ENCODE measurements at regions not wholly inside any gene's neighbourhood (a gene's known extent, or its start where the extent isn't known, plus 50 kb on each side); places are given as distances from the start of the nearest gene placed in this dataset.

DNA sequence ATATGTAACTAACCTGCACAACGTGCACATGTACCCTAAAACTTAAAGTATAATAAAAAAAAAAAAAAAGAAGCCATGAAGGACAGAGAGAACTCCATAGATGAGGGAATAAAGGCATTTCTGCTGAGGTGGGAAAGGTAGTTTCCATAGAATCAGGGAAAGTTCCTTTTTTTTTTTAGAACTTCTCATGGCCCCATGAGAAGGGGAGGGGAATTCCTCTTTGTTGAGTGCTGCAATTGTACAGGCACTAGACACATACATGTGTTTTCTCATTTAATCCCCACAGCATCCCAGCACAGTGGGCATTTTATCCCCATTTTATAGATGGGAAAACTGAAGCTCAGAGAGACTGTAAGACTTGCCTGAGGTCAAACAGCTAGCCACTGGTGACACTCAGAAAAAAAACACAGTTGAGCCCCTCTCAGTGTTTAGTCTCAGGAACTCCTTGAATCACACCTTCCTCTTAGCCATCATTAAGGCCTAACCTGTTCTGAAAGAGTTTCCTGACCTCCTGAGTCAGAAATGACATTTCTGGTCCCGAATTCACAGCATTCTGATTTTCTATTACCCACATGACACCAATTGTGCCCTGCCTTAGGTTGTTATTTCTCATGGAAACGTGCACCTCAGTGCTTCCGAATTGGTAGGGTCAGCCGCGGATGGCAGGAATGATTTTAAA lies 189.3 kb upstream of the G2E3 start:
- no peak overlapping the region for H3K4me3 ChIP-seq
- no peak overlapping the region for H3K27ac ChIP-seq
- H3K4me1 ChIP-seq = no peaks in the 10 kb centered on the region
- H3K9me3 ChIP-seq = no peaks in the 10 kb centered on the region
- ATAC-seq = no peak
- H3K27me3 ChIP-seq = no peaks in the 10 kb centered on the region
- TF ChIP-seq CTCF (IDR thresholded peaks at IDR 0.05) (no peak), POLR2AphosphoS5 (IDR thresholded peaks at IDR 0.05) (no peak), EP300 (IDR thresholded peaks at IDR 0.05) (no peak), POLR2A (IDR thresholded peaks at IDR 0.05) (no peak)
- no peaks in the 10 kb centered on the region for H3K36me3 ChIP-seq
- 80 to 82% methylated on average over 1 to 5 of the region's 6 CpGs for WGBS, 2 donors (ENCODE audit: low coverage in 1 of 2)

DNA sequence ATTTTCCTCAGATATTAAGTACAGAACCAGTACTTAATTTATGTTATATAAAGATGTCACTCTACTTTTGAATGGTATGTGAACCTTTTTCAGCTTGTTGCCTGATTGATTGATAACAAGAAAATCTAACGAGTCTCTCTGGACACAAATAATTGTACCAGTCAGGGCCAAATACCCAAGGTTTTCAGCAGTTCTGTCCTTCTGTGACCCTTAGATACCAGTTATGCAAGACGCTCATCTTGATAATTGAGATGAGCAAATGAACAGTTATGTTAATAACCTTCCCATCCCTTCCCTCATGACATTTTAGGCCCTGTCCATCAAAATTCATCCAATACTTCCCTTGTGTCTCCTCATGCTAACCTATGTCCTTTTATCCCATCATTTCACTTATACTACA lies 185.9 kb upstream of the G2E3 start:
- no peak overlapping the region for H3K27ac ChIP-seq
- no peak for ATAC-seq
- 89 to 95% methylated on average over 2 of the region's 2 CpGs for WGBS, 2 donors (ENCODE audit: low coverage in 1 of 2)
- no peak overlapping the region for H3K4me3 ChIP-seq
- H3K4me1 ChIP-seq = no peaks in the 10 kb centered on the region
- H3K27me3 ChIP-seq = no peaks in the 10 kb centered on the region
- TF ChIP-seq CTCF (IDR thresholded peaks at IDR 0.05) = no peak
- no peak for TF ChIP-seq POLR2A (IDR thresholded peaks at IDR 0.05)
- TF ChIP-seq EP300 (IDR thresholded peaks at IDR 0.05) = no peak
- TF ChIP-seq POLR2AphosphoS5 (IDR thresholded peaks at IDR 0.05) = no peak
- no peaks in the 10 kb centered on the region for H3K36me3 ChIP-seq
- H3K9me3 ChIP-seq = no peaks in the 10 kb centered on the region

DNA sequence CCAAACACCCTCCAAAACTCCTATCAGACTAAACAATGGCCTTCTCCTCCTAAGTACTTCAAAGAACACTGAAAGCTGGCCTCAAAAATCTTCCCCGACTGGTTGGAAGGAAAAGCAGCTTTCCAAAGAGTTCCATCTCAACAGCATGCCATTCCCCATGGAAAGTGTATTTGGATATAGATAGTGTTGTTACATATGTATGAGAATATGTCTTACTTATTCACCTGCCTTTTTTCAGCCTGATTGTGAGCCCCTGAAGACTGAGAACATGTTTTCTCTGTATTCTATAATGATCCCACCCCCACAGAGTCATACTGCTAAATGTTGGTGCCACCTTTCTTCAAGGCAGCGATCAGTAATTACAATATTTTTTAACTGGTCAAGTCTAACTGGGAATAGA lies 185.4 kb upstream of the G2E3 start:
- no peak for ATAC-seq
- Histone ChIP-seq H3K27ac (no peak overlapping the region), H3K9me3 (no peaks in the 10 kb centered on the region), H3K27me3 (no peaks in the 10 kb centered on the region), H3K4me3 (no peak overlapping the region), H3K36me3 (no peaks in the 10 kb centered on the region), H3K4me1 (no peaks in the 10 kb centered on the region)
- 80 to 100% methylated on average over 2 of the region's 2 CpGs for WGBS, 2 donors (ENCODE audit: low coverage in 1 of 2)
- TF ChIP-seq EP300 (IDR thresholded peaks at IDR 0.05) = no peak
- TF ChIP-seq POLR2AphosphoS5 (IDR thresholded peaks at IDR 0.05) = no peak
- no peak for TF ChIP-seq CTCF (IDR thresholded peaks at IDR 0.05)
- TF ChIP-seq POLR2A (IDR thresholded peaks at IDR 0.05) = no peak

DNA sequence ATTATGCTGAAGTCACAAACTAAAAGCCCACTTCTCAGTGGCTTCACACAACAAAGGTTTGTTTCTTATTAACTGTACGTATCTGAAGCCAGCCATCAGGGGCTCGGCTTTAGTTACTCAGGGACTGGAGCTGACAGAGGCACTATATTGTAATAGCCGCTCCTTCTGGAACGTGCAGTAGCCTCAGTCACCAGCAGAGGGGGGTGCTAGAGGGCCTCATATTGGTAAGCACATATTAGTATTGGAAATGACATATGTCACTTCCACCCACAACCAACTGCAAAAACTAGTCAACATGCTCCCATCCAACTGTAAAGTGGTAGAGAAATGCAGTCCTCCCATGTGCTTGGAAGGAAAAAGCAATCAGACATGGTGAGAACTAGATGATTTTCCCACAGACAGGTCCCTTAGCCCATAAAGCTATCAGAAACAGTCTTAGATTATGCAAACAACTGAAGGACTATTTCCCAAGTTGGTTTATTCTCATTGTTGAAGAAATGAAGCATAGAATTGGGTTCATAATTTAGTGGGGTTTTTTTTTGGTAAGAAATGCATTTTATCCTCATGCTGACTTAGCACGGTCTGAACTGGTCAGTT lies 183.6 kb upstream of the G2E3 start:
- 62 to 100% methylated on average over 1 to 5 of the region's 5 CpGs for WGBS, 2 donors (ENCODE audit: low coverage in 1 of 2)
- Histone ChIP-seq H3K27ac (no peak overlapping the region), H3K9me3 (no peaks in the 10 kb centered on the region), H3K27me3 (no peaks in the 10 kb centered on the region), H3K36me3 (no peaks in the 10 kb centered on the region), H3K4me3 (no peak overlapping the region), H3K4me1 (no peaks in the 10 kb centered on the region)
- no peak for ATAC-seq
- TF ChIP-seq POLR2AphosphoS5 (IDR thresholded peaks at IDR 0.05) = no peak
- TF ChIP-seq CTCF (IDR thresholded peaks at IDR 0.05) = peak; percentile 55 to 73 (median 62)

DNA sequence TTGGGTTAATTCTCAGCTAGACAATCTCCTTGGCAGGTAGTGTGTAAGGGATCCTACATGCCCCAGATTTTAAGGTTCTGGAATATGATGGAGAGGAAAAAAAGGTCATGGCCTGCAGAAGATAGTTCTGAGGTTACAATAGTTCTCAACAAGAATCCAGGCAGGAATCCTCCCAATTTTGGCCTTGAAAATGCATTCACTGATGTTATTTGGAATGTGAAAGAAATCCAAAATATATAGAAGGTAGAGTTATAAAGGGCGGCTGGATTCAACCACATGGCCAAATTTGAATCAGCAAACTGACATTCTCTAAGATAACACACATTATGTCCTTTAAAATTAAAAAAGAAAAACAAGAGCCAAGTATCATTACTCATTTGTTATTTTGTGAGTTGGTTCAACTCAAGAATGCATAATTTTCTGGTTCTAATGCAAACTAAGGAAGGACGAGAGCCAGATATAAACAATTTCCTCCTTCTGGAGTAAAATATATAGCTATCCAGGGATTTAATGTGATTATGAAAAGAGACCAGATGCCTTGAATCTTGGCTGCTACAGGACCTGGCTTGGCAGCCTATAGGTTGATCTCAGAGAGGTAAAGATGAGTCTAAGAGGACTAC lies 177.0 kb upstream of the G2E3 start:
- H3K36me3 ChIP-seq = no peaks in the 10 kb centered on the region
- H3K4me1 ChIP-seq = no peaks in the 10 kb centered on the region
- no peaks in the 10 kb centered on the region for H3K27me3 ChIP-seq
- ATAC-seq = no peak
- no peak overlapping the region for H3K27ac ChIP-seq
- WGBS, 2 donors (ENCODE audit: low coverage in 1 of 2) = 24 to 48% methylated on average over 2 of the region's 2 CpGs
- no peak overlapping the region for H3K4me3 ChIP-seq
- H3K9me3 ChIP-seq = no peaks in the 10 kb centered on the region
- no peak for TF ChIP-seq EP300 (IDR thresholded peaks at IDR 0.05)
- TF ChIP-seq POLR2A (IDR thresholded peaks at IDR 0.05) = no peak
- no peak for TF ChIP-seq POLR2AphosphoS5 (IDR thresholded peaks at IDR 0.05)
- no peak for TF ChIP-seq CTCF (IDR thresholded peaks at IDR 0.05)

Measured in gastroesophageal sphincter (tissue), 4 donors.